HG02884 (cell line): ENCODE measurements at regions not wholly inside any gene's neighbourhood (a gene's known extent, or its start where the extent isn't known, plus 50 kb on each side); places are given as distances from the start of the nearest gene placed in this dataset.
"Not testable (repeated sequence)": the region's sequence is repeated elsewhere in the genome, so short reads cannot be mapped to it uniquely, and the experiment has no call there.

Experiments
- ATAC-seq: cut with Tn5 transposase; IDR thresholded peaks from one replicate; pipeline ENCODE4 v1.9.1; 2021; ENCODE audit warnings: mild to moderate bottlenecking, moderate library complexity; ENCODE audit not compliant: unreplicated experiment

- no peak for ATAC-seq
Observed at GRCh38 chr12:66733321-66733720, 54.4 kb upstream of the GRIP1 start.

- no peak for ATAC-seq
Observed at GRCh38 chr12:66733839-66734238, 55.0 kb upstream of the GRIP1 start.

GRCh38 chr12:66735275-66735674, 56.4 kb upstream of the GRIP1 start:
- ATAC-seq = no peak

GRCh38 chr12:66736931-66737330, 58.1 kb upstream of the GRIP1 start:
- ATAC-seq = no peak

- ATAC-seq = no peak
Observed at GRCh38 chr12:66739266-66739665, 60.4 kb upstream of the GRIP1 start.

GRCh38 chr12:66739940-66740651, 61.2 kb upstream of the GRIP1 start:
- no peak for ATAC-seq

- no peak for ATAC-seq
Observed at GRCh38 chr12:66740732-66741131, 61.9 kb upstream of the GRIP1 start.

GRCh38 chr12:66741919-66742318, 63.0 kb upstream of the GRIP1 start:
- no peak for ATAC-seq

GRCh38 chr12:66742508-66743367, 63.9 kb upstream of the GRIP1 start:
- no peak for ATAC-seq

- ATAC-seq = no peak
Observed at GRCh38 chr12:66744461-66744860, 65.6 kb upstream of the GRIP1 start.

GRCh38 chr12:66744956-66745383, 66.1 kb upstream of the GRIP1 start:
- no peak for ATAC-seq

- no peak for ATAC-seq
Observed at GRCh38 chr12:66746489-66747201, 67.8 kb upstream of the GRIP1 start.

- no peak for ATAC-seq
Observed at GRCh38 chr12:66751432-66752113, 72.7 kb upstream of the GRIP1 start.

- ATAC-seq = no peak
Observed at GRCh38 chr12:66753810-66754209, 74.9 kb upstream of the GRIP1 start.

GRCh38 chr12:66755727-66756395, 77.0 kb upstream of the GRIP1 start:
- no peak for ATAC-seq

- no peak for ATAC-seq
Observed at GRCh38 chr12:66756631-66757030, 77.8 kb upstream of the GRIP1 start.

- not testable (repeated sequence) for ATAC-seq
Observed at GRCh38 chr12:66760122-66760521, 81.2 kb upstream of the GRIP1 start.

GRCh38 chr12:66763467-66763866, 84.6 kb upstream of the GRIP1 start:
- no peak for ATAC-seq

GRCh38 chr12:66765204-66765603, 86.3 kb upstream of the GRIP1 start:
- ATAC-seq = no peak

GRCh38 chr12:66767536-66767935, 88.7 kb upstream of the GRIP1 start:
- no peak for ATAC-seq
